GM12892 (cell line): ENCODE measurements at regions not wholly inside any gene's neighbourhood (a gene's known extent, or its start where the extent isn't known, plus 50 kb on each side); places are given as distances from the start of the nearest gene placed in this dataset.

Experiments used
- DNase-seq: peaks from one replicate; pipeline ENCODE4 v3.0.0; 2011; ENCODE audit not compliant: insufficient read length
- FAIRE-seq: peaks from 2 replicates; lab custom pipeline; 2011; peaks lifted over from hg19 to GRCh38; lab: Jason Lieb, UNC
- POLR2A ChIP-seq: IDR thresholded peaks from 2 replicates; pipeline ENCODE4 v1.6.1; 2011; ENCODE audit warnings: low read depth, low read length, control low read depth
- POLR2AphosphoS5 ChIP-seq: IDR thresholded peaks from 2 replicates; pipeline ENCODE4 v1.6.1; 2011; ENCODE audit warnings: low read depth, low read length, control low read depth
- TAF1 ChIP-seq: IDR thresholded peaks from 2 replicates; pipeline ENCODE4 v1.6.1; 2011; ENCODE audit warnings: low read depth, mild to moderate bottlenecking, control low read depth, low read length, borderline replicate concordance

DNA sequence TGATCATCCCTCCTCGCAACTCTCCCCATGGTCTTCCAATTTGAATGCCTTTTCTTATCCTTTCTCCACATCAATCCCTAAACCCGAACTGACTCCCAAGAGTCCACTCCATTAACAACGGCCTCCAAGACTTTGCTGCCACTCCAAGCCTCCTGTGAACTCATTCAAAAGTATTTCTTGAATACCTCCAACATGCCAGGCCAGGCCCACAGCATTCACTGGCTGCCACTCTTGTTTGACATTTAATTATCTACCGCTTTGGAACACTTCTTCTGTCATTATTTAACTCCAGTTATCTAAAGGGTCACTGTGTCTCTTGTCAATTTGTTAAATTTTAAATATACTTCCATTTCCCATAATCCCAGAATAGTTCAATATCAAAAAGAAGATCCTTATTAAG is 378.9 kb downstream of the EFNA5 start:
- FAIRE-seq, result no peak
- no peak for DNase-seq
- TF ChIP-seq POLR2A (no peak), POLR2AphosphoS5 (no peak), TAF1 (no peak)

DNA sequence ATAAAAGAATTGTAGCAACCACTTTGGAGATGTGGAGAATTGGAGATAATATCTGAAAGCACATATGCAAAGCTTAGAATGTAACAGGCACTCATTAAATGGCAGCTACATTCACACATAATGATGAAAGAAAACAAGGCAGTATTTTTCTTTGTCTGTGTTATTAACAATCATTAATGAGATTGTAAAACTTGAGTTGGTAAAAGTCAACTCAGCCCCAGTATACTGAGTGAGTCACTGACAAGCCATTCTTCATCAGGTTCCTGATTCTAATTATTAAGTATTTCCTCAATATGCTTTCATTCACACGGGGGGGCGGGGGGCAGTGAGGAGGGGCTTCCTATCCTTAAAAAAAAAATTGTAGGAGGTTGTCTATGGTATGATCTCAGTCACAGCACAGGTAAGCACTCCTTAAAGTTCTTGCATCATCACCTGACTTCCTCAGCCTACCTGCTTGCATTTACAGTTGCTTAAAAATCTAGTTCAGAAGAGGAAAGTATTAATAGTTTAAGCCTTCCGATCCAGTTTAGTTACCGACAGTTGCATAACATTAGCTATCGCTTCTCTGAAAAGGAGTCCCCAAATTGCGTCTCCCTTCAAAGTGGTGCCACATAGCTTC is 379.8 kb downstream of the EFNA5 start:
- FAIRE-seq (no peak), DNase-seq (no peak)
- TF ChIP-seq POLR2AphosphoS5 (no peak), POLR2A (no peak), TAF1 (no peak)

DNA sequence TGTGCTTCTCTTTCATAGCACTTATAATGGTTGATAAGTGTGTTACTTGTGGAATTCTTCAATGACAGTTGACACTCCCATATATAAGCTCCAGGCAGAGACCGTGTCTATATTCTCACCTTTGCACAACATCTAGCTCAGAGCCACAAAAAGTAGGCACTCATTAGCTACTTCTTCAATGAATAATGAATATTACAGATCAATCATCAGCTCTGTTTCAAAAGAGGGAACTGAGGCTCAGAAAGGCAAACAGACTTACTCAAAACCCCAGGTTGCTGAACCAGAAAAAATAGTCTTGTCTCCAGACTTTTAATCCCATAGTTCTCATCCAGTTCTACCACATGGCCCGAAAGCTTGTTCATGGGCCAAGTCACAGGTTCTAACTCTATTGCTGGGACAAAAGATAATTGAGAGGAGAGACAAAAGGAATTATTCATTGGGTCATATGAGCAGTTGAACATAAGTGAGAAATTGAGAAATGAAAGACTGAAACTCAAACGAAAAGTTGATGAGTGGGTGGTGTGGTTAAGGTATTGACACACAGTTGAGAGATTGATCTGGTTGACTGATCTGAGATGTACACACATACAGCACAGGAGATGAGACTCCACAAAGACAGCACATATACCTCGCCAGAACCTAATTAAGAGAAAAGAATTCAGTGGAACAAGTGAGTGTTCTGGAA is 381.6 kb downstream of the EFNA5 start:
- DNase-seq, result peak; percentile 5
- TF ChIP-seq POLR2A (no peak), TAF1 (no peak), POLR2AphosphoS5 (no peak)
- peak; percentile 83 for FAIRE-seq

DNA sequence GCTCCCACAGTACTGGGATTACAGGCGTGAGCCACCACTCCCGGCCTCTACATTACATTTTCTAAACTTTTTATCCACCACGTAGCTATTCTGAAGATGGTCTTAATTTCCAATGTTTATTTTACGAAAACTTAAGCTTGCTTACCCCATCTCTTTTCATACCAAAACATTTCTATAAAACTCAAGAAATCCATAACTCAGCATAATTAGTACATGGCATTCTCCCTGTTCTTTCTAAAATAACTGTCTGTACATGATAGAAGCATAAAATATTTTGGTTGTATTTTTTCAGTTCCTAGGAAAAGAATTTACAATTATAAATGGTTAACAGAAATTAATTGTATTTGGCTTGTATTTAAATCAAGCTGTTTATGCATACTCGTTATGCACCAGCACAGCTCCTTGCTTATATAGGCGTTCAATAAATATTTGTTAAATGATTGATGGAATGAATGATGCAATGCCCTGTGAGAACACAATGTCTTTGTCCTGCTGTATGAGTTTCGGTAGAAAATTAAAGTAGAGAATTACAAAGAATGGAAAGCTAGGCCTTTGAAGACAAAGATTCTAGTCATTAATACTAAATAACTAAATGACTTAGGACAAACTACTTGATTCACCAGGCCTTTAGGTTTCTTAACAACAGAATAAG is 384.2 kb downstream of the EFNA5 start:
- DNase-seq (no peak), FAIRE-seq (no peak)
- no peak for TF ChIP-seq TAF1
- TF ChIP-seq POLR2A, result no peak
- TF ChIP-seq POLR2AphosphoS5, result no peak

DNA sequence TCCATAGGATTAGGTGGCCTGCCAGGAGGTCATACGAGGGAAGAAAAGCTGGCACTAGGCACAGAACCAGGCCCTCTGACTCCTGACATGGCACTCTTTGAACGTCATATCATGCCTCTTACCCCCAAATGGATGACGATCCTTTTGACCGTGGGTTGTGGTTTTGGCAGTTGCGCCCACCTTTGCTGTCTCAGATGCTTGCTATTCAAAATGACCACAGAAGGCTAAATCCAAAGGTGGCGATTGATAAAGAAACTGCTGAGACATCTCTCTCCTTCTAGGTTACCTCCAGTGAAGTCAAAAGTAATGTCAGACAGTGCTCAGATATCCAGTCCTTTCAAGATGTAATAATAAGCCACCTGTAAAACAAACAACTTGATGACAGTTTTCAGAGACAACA is 385.0 kb downstream of the EFNA5 start:
- DNase-seq (no peak), FAIRE-seq (no peak)
- no peak for TF ChIP-seq TAF1
- no peak for TF ChIP-seq POLR2AphosphoS5
- TF ChIP-seq POLR2A, result no peak

DNA sequence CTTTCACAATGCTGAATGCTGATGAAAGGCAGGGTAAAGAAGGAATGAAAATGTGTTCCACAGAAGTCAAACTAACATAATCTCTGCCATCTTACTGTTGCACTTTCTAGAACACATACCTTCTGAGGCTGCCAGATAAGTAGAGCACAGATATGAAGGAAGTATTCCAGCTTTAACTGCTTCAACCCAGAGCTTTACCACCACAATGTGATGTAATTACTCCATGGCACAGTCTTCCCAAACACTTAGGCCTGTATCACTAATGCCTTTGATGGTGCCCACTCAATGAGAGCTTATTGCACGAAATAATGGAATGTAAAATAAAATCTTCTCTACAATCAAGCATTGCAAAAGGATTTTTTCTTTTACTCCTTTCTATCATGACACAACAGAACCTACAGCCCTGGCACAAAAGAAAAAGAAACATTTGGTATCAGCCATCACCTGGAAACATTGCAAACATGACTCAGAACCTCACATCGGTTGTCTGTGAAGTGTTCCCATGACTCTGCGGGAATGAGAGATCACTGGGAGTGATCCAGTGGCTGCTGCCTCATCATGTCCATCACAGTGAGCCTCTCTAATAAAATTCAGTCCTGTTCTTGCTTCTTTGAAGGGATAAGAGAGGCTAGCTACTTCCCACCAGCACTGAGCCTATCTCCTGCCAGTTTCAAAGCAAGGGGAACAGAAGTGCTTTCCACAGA is 385.8 kb downstream of the EFNA5 start:
- TF ChIP-seq POLR2AphosphoS5 (no peak), POLR2A (no peak), TAF1 (no peak)
- DNase-seq (no peak), FAIRE-seq (no peak)

DNA sequence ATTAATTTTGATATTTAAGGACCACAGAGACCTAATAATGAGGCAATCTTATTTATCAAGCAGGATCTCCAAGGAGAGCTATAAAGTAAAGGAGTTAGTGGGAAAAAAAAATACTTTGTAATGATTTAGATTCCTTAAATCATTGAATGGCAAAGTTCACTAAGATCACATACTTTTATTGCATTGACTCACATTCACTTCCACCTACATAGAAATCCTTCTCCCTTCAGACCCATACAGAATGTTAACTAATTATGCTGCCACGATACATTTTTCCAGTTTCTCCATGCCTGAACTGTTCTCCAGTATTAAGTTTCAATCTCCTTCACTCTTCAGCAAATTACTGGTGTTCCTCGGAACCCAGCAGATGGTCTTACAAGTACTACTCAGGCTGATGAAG is 388.7 kb downstream of the EFNA5 start:
- TF ChIP-seq POLR2A (no peak), TAF1 (no peak), POLR2AphosphoS5 (no peak)
- DNase-seq (no peak), FAIRE-seq (no peak)

DNA sequence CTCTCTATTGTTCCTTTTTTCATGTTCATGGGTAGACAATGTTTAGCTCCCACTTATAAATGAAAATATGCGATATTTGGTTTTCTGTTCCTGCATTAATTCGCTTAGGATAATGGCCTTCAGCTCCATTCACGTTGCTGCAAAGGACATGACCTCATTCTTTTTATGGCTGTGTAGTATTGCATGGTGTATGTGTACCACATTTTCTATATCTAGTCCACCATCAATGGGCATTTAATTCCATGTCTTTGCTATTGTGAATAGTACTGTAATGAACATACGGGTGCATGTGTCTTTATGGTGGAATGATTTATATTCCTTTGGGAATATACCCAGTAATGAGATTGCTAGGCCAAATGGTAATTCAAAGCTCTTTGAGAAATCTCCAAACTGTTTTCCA is 392.0 kb downstream of the EFNA5 start:
- FAIRE-seq, result no peak
- no peak for DNase-seq
- TF ChIP-seq POLR2A, result no peak
- TF ChIP-seq TAF1, result no peak
- TF ChIP-seq POLR2AphosphoS5, result no peak

DNA sequence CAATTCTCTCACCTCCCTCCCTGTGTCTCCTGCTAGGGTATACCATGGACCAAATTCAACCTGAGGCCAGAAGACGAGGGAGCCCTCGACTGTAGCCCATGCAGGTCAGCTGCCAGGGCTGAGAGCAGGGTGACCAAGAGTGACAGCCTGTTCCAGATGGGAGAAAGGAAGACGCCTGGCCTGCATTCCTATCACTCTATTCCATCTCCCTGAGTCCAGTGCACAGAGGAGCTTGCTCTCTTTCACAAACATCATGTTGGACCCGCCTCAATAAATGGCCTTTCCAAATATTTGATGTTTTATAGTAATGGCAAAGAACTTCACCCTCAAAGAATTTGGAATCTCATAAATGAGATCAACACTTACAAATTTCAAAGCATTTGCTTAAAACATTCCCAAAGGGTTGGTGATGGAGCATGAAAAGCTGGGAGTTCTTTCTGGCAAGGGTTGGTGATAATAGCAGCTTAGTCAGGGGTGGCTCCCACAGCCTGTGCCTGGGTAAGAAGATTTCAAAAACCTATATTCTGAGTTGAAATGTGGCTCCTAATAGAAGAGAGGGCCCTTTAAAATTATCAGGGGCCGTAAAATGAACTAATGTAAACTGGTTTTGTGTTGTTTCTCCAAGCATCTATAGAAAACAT is 393.1 kb downstream of the EFNA5 start:
- TF ChIP-seq TAF1 (no peak), POLR2A (no peak), POLR2AphosphoS5 (no peak)
- no peak for FAIRE-seq

DNA sequence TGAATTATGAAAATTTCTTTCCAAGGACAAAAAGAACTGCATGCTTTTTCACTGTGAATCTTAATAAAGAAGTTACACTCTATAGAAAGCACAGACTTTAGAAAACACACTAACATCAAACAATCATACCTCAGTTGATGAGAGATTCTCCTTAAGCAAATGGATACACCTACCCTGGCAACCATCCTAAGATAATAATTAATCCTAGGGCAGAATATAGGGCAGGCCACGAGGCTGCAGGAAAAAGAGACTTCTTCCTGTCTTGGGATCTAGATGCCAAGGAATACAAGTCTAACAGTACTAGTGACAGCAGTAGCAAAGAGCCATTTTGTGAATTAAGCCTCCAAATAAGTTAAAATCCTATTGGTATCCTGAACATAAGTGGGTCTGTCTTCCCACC is 395.4 kb downstream of the EFNA5 start:
- DNase-seq (no peak), FAIRE-seq (no peak)
- TF ChIP-seq TAF1 (no peak), POLR2A (no peak), POLR2AphosphoS5 (no peak)

More for the DNA sequence above, 393.1 kb downstream of the EFNA5 start:
- DNase-seq, result no peak

DNA sequence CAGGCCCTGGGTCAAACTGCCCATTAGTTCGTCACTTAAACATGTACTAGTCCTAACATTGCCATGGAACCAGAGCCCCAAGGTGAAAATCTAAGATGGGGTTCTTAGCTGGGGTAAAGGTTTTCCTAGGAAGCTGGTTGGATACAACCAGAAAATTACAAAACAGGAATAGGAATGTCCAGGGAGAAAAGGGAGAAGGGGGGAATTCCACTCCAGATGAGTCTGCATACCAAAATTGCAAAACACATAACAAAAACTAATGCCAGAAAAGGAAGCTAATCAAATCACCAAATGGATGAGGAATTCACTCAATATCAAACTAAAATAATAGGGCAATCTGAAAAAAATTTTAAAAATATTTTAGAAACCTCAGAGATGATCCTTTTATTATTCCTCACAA is 396.2 kb downstream of the EFNA5 start:
- TF ChIP-seq TAF1, result no peak
- TF ChIP-seq POLR2AphosphoS5, result no peak
- TF ChIP-seq POLR2A, result no peak
- DNase-seq, result no peak
- FAIRE-seq, result no peak

DNA sequence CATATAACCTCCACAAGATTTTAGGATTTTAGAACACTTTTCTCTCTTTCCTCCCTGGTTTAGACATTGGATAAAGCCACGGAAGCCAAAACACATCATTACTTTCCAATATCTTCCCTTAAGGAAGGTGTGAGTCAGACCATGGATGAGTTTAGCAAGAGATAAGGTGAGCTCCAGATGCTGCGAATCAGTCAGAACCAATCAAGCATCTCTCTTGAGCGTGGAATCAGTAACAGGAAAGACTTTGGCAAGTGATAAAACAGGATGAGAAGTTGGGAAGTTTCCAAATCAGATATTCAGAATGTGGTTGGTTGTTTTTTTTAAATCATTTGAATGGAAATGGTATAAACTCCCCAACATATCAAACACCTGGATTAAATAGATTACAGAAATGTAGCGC is 397.8 kb downstream of the EFNA5 start:
- TF ChIP-seq POLR2A, result no peak
- FAIRE-seq (no peak), DNase-seq (no peak)
